ENCODE measurements at regions not wholly inside any gene's neighbourhood (a gene's known extent, or its start where the extent isn't known, plus 50 kb on each side); places are given as distances from the start of the nearest gene placed in this dataset.

GRCh38 chr1:244319283-244320132 lies 132.2 kb downstream of the ADSS2 start (continued):
- TF ChIP-seq PRDM15 (CRISPR knock-in tag; IDR thresholded peaks at IDR 0.05) (no peak), EP300 (IDR thresholded peaks at IDR 0.05; ENCODE audit: borderline replicate concordance in 1 of 2, control insufficient read depth in 1 of 2, low read depth in 2 of 2, low read length in 2 of 2) (peak; percentile 59 to 62; a peak in 2 of 4 replicates), KAT2A (conservative IDR thresholded peaks at IDR 0.05; ENCODE audit: control insufficient read depth, low read depth, low read length) (no peak), MYB (IDR thresholded peaks at IDR 0.05; ENCODE audit: borderline replicate concordance, low read depth, low read length) (no peak), TAF1 (IDR thresholded peaks at IDR 0.05; ENCODE audit: borderline replicate concordance, low read depth, low read length) (peak; percentile 60; the same call in 1 of the 2 replicates), POLR2A (IDR thresholded peaks at IDR 0.05; ENCODE audit: low read depth, low read length) (no peak), MTA3 (IDR thresholded peaks at IDR 0.05; ENCODE audit: borderline replicate concordance, low read length) (no peak; the same call in 1 of the 2 replicates), CTCF (IDR thresholded peaks at IDR 0.05 in 2 of 3, conservative IDR thresholded peaks at IDR 0.05 in 1 of 3; ENCODE audit: control insufficient read depth in 2 of 3, extremely low read depth in 1 of 3, insufficient read depth in 1 of 3, low read depth in 3 of 3, low read length in 3 of 3) (no peak), NFYA (IDR thresholded peaks at IDR 0.05; ENCODE audit: borderline replicate concordance, low read depth, low read length) (no peak), KLF5 (IDR thresholded peaks at IDR 0.05; ENCODE audit: partially characterized antibody) (no peak), NRF1 (conservative IDR thresholded peaks at IDR 0.05; ENCODE audit: low read depth, low read length) (no peak), ESRRA (IDR thresholded peaks at IDR 0.05; ENCODE audit: low read length) (no peak), E2F8 (IDR thresholded peaks at IDR 0.05; ENCODE audit: low read depth, partially characterized antibody) (no peak), ZSCAN29 (IDR thresholded peaks at IDR 0.05) (no peak)
- TF ChIP-seq, protein P1, sequence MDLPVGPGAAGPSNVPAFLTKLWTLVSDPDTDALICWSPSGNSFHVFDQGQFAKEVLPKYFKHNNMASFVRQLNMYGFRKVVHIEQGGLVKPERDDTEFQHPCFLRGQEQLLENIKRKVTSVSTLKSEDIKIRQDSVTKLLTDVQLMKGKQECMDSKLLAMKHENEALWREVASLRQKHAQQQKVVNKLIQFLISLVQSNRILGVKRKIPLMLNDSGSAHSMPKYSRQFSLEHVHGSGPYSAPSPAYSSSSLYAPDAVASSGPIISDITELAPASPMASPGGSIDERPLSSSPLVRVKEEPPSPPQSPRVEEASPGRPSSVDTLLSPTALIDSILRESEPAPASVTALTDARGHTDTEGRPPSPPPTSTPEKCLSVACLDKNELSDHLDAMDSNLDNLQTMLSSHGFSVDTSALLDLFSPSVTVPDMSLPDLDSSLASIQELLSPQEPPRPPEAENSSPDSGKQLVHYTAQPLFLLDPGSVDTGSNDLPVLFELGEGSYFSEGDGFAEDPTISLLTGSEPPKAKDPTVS (IDR thresholded peaks at IDR 0.05; ENCODE audit: low read depth, low read length), result no peak
- TF ChIP-seq, protein P2, sequence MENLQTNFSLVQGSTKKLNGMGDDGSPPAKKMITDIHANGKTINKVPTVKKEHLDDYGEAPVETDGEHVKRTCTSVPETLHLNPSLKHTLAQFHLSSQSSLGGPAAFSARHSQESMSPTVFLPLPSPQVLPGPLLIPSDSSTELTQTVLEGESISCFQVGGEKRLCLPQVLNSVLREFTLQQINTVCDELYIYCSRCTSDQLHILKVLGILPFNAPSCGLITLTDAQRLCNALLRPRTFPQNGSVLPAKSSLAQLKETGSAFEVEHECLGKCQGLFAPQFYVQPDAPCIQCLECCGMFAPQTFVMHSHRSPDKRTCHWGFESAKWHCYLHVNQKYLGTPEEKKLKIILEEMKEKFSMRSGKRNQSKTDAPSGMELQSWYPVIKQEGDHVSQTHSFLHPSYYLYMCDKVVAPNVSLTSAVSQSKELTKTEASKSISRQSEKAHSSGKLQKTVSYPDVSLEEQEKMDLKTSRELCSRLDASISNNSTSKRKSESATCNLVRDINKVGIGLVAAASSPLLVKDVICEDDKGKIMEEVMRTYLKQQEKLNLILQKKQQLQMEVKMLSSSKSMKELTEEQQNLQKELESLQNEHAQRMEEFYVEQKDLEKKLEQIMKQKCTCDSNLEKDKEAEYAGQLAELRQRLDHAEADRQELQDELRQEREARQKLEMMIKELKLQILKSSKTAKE (IDR thresholded peaks at IDR 0.05; ENCODE audit: low read depth, poor library complexity, severe bottlenecking), result peak; percentile 18
